HEK293 (cell line): ENCODE measurements at regions not wholly inside any gene's neighbourhood (a gene's known extent, or its start where the extent isn't known, plus 50 kb on each side); places are given as distances from the start of the nearest gene placed in this dataset.

Source experiments
- CTCF ChIA-PET: fragments of 350-600 bp; formaldehyde crosslinking; extraction: SDS; loops from one replicate; lab custom pipeline; 2021; ENCODE audit warnings: antibody characterized with exemption; lab: Yijun Ruan, JAX
- POLR2A ChIA-PET: fragments of 300-600 bp; formaldehyde crosslinking; extraction: SDS; loops from one replicate; lab custom pipeline; 2020; ENCODE audit warnings: antibody characterized with exemption, inconsistent platforms; lab: Yijun Ruan, JAX
- H3K27ac ChIP-seq: fragments of 200-500 bp; sonication (Bioruptor generic); 2 replicates; pipeline ENCODE4 v1.5.1; 2014; ENCODE audit warnings: low read depth, low read length, control low read depth, inconsistent platforms; ENCODE audit errors: extremely low read depth
- H3K36me3 ChIP-seq, 2 experiments: fragments of 200-500 bp in 1 of 2; sonication (Bioruptor generic) in 1 of 2; 1 replicate in 1 of 2; 2 replicates in 1 of 2; pipeline ENCODE4 v1.5.1; 2014 to 2017; ENCODE audit warnings: inconsistent platforms in 2 of 2, low read length in 2 of 2; ENCODE audit not compliant: control insufficient read depth in 2 of 2, insufficient read depth in 1 of 2
- H3K4me1 ChIP-seq: fragments of 200-500 bp; sonication (Bioruptor generic); 2 replicates; pipeline ENCODE4 v1.5.1; 2014; ENCODE audit warnings: mild to moderate bottlenecking, low read length, inconsistent platforms; ENCODE audit not compliant: control insufficient read depth, insufficient read depth
- H3K4me3 ChIP-seq: 2 replicates; pipeline ENCODE4 v1.5.1; 2011; ENCODE audit warnings: low read depth, mild to moderate bottlenecking, control low read depth, low read length, moderate library complexity
- H3K9me3 ChIP-seq: fragments of 200-500 bp; sonication (Bioruptor generic); 2 replicates; pipeline ENCODE4 v1.5.1; 2014; ENCODE audit warnings: low read depth, low read length, inconsistent platforms; ENCODE audit not compliant: control insufficient read depth, insufficient read depth
- BCL6B ChIP-seq: fragments of 450-650 bp; formaldehyde crosslinking; IDR thresholded peaks from 2 replicates; pipeline ENCODE4 v1.5.1; 2017; ENCODE audit warnings: missing biosample characterization, missing genetic modification characterization
- OSR2 ChIP-seq: fragments of 450-650 bp; formaldehyde crosslinking; IDR thresholded peaks from 2 replicates; pipeline ENCODE4 v1.5.1; 2016; ENCODE audit warnings: missing biosample characterization, missing genetic modification characterization
- PRDM10 ChIP-seq: fragments of 450-650 bp; formaldehyde crosslinking; IDR thresholded peaks from 2 replicates; pipeline ENCODE4 v1.5.1; 2016; ENCODE audit warnings: missing biosample characterization, missing genetic modification characterization
- SCRT1 ChIP-seq: fragments of 450-650 bp; formaldehyde crosslinking; IDR thresholded peaks from 2 replicates; pipeline ENCODE4 v1.5.1; 2016; ENCODE audit warnings: missing biosample characterization, missing genetic modification characterization, borderline replicate concordance
- ZBTB21 ChIP-seq: fragments of 450-650 bp; formaldehyde crosslinking; IDR thresholded peaks from 2 replicates; pipeline ENCODE4 v1.5.1; 2017; ENCODE audit warnings: missing biosample characterization, missing genetic modification characterization
- ZNF112 ChIP-seq: fragments of 450-650 bp; formaldehyde crosslinking; IDR thresholded peaks from 2 replicates; pipeline ENCODE4 v1.5.0; 2017; ENCODE audit warnings: missing biosample characterization, missing genetic modification characterization
- ZNF174 ChIP-seq: fragments of 450-650 bp; formaldehyde crosslinking; IDR thresholded peaks from 2 replicates; pipeline ENCODE4 v1.5.0; 2017; ENCODE audit warnings: missing biosample characterization, mild to moderate bottlenecking, missing genetic modification characterization
- ZNF184 ChIP-seq: fragments of 450-650 bp; IDR thresholded peaks from 2 replicates; pipeline ENCODE4 v1.5.1; 2018; ENCODE audit warnings: missing biosample characterization, mild to moderate bottlenecking, missing genetic modification characterization
- ZNF302 ChIP-seq: fragments of 450-650 bp; formaldehyde crosslinking; IDR thresholded peaks from 2 replicates; pipeline ENCODE4 v1.5.1; 2016; ENCODE audit warnings: missing biosample characterization, missing genetic modification characterization, low read depth
- ZNF354C ChIP-seq: fragments of 450-650 bp; formaldehyde crosslinking; IDR thresholded peaks from 2 replicates; pipeline ENCODE4 v1.5.1; 2016; ENCODE audit warnings: missing biosample characterization, missing genetic modification characterization, low read depth, borderline replicate concordance
- ZNF488 ChIP-seq: fragments of 450-650 bp; formaldehyde crosslinking; IDR thresholded peaks from 2 replicates; pipeline ENCODE4 v1.5.1; 2016; ENCODE audit warnings: missing biosample characterization, missing genetic modification characterization
- ZNF600 ChIP-seq: fragments of 450-650 bp; formaldehyde crosslinking; IDR thresholded peaks from 2 replicates; pipeline ENCODE4 v1.5.1; 2016; ENCODE audit warnings: missing biosample characterization, missing genetic modification characterization
- ZNF654 ChIP-seq: fragments of 450-650 bp; formaldehyde crosslinking; IDR thresholded peaks from 2 replicates; pipeline ENCODE4 v1.5.1; 2016; ENCODE audit warnings: low read depth, missing biosample characterization, missing genetic modification characterization
- ZNF76 ChIP-seq: fragments of 450-650 bp; formaldehyde crosslinking; IDR thresholded peaks from 2 replicates; pipeline ENCODE4; 2016; ENCODE audit warnings: low read depth, missing biosample characterization, missing genetic modification characterization, borderline replicate concordance
- ZNF776 ChIP-seq: fragments of 450-650 bp; formaldehyde crosslinking; IDR thresholded peaks from 2 replicates; pipeline ENCODE4 v1.5.0; 2017; ENCODE audit warnings: missing biosample characterization, missing genetic modification characterization, borderline replicate concordance
- TF ChIP-seq, protein P1 (sequence below): fragments of 450-650 bp; formaldehyde crosslinking; conservative IDR thresholded peaks from 2 replicates; pipeline ENCODE4 v1.5.1; 2016; ENCODE audit warnings: low read depth, missing biosample characterization, missing genetic modification characterization
- TF ChIP-seq, protein P2 (sequence below): fragments of 450-650 bp; formaldehyde crosslinking; IDR thresholded peaks from 2 replicates; pipeline ENCODE4 v1.5.1; 2016; ENCODE audit warnings: missing biosample characterization, missing genetic modification characterization
- TF ChIP-seq, protein P3 (sequence below): fragments of 450-650 bp; IDR thresholded peaks from 2 replicates; pipeline ENCODE4 v1.5.1; 2018; ENCODE audit warnings: missing biosample characterization, mild to moderate bottlenecking, missing genetic modification characterization
- TF ChIP-seq, protein P4 (sequence below): fragments of 450-650 bp; formaldehyde crosslinking; IDR thresholded peaks from 2 replicates; pipeline ENCODE4 v1.5.1; 2017; ENCODE audit warnings: missing biosample characterization, missing genetic modification characterization

DNA sequence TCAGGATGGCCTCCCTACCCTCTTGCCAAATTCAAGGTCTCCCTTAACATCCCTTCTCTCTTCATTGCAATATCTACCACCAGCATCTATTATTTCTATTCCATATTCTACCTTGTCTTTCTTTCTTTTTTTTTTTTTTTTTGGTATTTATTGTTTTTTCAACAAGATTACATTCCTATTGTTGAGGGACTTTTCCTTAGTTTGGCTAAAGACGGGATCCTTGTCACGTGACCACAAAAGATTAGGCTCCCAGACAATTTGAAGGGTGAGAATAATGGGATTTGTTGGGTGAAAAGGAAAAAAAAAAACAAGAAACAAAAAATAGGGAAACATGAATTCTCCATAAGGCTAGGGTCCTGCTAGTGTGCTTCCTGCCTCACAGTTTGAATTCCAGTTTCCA lies 124.3 kb upstream of the MCHR2 start:
- Histone ChIP-seq H3K4me3 (no peak overlapping the region), H3K9me3 (no peaks in the 10 kb centered on the region), H3K36me3 (no peaks in the 10 kb centered on the region), H3K27ac (no peak overlapping the region), H3K4me1 (no peaks in the 10 kb centered on the region)
- POLR2A ChIA-PET = no interaction called here
- TF ChIP-seq, protein P1, sequence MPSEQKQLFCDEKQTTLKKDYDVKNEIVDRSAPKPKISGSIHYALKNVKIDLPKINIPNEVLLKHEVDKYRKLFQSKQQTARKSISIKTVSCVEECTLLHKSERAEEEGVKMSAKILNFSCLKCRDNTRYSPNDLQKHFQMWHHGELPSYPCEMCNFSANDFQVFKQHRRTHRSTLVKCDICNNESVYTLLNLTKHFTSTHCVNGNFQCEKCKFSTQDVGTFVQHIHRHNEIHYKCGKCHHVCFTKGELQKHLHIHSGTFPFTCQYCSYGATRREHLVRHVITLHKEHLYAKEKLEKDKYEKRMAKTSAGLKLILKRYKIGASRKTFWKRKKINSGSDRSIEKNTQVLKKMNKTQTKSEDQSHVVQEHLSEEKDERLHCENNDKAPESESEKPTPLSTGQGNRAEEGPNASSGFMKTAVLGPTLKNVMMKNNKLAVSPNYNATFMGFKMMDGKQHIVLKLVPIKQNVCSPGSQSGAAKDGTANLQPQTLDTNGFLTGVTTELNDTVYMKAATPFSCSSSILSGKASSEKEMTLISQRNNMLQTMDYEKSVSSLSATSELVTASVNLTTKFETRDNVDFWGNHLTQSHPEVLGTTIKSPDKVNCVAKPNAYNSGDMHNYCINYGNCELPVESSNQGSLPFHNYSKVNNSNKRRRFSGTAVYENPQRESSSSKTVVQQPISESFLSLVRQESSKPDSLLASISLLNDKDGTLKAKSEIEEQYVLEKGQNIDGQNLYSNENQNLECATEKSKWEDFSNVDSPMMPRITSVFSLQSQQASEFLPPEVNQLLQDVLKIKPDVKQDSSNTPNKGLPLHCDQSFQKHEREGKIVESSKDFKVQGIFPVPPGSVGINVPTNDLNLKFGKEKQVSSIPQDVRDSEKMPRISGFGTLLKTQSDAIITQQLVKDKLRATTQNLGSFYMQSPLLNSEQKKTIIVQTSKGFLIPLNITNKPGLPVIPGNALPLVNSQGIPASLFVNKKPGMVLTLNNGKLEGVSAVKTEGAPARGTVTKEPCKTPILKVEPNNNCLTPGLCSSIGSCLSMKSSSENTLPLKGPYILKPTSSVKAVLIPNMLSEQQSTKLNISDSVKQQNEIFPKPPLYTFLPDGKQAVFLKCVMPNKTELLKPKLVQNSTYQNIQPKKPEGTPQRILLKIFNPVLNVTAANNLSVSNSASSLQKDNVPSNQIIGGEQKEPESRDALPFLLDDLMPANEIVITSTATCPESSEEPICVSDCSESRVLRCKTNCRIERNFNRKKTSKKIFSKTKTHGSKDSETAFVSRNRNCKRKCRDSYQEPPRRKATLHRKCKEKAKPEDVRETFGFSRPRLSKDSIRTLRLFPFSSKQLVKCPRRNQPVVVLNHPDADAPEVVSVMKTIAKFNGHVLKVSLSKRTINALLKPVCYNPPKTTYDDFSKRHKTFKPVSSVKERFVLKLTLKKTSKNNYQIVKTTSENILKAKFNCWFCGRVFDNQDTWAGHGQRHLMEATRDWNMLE = no peak
- TF ChIP-seq ZNF302 (no peak), ZNF488 (no peak), ZNF776 (no peak), ZNF184 (tag by site-specific recombination) (no peak), ZBTB21 (no peak), PRDM10 (no peak), OSR2 (tag by site-specific recombination) (no peak), ZNF76 (tag by site-specific recombination) (no peak), ZNF354C (tag by site-specific recombination) (no peak), ZNF600 (tag by site-specific recombination) (no peak), ZNF174 (tag by site-specific recombination) (no peak), BCL6B (tag by site-specific recombination) (no peak), SCRT1 (no peak), ZNF654 (tag by site-specific recombination) (no peak), ZNF112 (tag by site-specific recombination) (no peak)
- TF ChIP-seq, protein P2, sequence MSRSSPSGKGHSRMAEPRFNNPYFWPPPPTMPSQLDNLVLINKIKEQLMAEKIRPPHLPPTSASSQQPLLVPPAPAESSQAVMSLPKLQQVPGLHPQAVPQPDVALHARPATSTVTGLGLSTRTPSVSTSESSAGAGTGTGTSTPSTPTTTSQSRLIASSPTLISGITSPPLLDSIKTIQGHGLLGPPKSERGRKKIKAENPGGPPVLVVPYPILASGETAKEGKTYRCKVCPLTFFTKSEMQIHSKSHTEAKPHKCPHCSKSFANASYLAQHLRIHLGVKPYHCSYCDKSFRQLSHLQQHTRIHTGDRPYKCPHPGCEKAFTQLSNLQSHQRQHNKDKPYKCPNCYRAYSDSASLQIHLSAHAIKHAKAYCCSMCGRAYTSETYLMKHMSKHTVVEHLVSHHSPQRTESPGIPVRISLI = no peak
- TF ChIP-seq, protein P3, sequence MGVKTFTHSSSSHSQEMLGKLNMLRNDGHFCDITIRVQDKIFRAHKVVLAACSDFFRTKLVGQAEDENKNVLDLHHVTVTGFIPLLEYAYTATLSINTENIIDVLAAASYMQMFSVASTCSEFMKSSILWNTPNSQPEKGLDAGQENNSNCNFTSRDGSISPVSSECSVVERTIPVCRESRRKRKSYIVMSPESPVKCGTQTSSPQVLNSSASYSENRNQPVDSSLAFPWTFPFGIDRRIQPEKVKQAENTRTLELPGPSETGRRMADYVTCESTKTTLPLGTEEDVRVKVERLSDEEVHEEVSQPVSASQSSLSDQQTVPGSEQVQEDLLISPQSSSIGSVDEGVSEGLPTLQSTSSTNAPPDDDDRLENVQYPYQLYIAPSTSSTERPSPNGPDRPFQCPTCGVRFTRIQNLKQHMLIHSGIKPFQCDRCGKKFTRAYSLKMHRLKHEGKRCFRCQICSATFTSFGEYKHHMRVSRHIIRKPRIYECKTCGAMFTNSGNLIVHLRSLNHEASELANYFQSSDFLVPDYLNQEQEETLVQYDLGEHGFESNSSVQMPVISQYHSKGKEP = no peak
- TF ChIP-seq, protein P4, sequence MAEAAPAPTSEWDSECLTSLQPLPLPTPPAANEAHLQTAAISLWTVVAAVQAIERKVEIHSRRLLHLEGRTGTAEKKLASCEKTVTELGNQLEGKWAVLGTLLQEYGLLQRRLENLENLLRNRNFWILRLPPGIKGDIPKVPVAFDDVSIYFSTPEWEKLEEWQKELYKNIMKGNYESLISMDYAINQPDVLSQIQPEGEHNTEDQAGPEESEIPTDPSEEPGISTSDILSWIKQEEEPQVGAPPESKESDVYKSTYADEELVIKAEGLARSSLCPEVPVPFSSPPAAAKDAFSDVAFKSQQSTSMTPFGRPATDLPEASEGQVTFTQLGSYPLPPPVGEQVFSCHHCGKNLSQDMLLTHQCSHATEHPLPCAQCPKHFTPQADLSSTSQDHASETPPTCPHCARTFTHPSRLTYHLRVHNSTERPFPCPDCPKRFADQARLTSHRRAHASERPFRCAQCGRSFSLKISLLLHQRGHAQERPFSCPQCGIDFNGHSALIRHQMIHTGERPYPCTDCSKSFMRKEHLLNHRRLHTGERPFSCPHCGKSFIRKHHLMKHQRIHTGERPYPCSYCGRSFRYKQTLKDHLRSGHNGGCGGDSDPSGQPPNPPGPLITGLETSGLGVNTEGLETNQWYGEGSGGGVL (tag by site-specific recombination) = no peak
- CTCF ChIA-PET = interaction anchor here (1.1 kb wide), 1 partner anchor 546 kb away, joined by 3 read pairs; no protein-coding TSS in a partner anchor
